GM12892 (cell line): ENCODE measurements at regions not wholly inside any gene's neighbourhood (a gene's known extent, or its start where the extent isn't known, plus 50 kb on each side); places are given as distances from the start of the nearest gene placed in this dataset.

Experiments used
- DNase-seq: peaks from one replicate; pipeline ENCODE4 v3.0.0; 2011; ENCODE audit not compliant: insufficient read length
- FAIRE-seq: peaks from 2 replicates; lab custom pipeline; 2011; peaks lifted over from hg19 to GRCh38; lab: Jason Lieb, UNC
- POLR2A ChIP-seq: IDR thresholded peaks from 2 replicates; pipeline ENCODE4 v1.6.1; 2011; ENCODE audit warnings: low read depth, low read length, control low read depth
- POLR2AphosphoS5 ChIP-seq: IDR thresholded peaks from 2 replicates; pipeline ENCODE4 v1.6.1; 2011; ENCODE audit warnings: low read depth, low read length, control low read depth
- TAF1 ChIP-seq: IDR thresholded peaks from 2 replicates; pipeline ENCODE4 v1.6.1; 2011; ENCODE audit warnings: low read depth, mild to moderate bottlenecking, control low read depth, low read length, borderline replicate concordance

GRCh38 chr4:159428293-159428692 lies 325.4 kb downstream of the RAPGEF2 start:
- no peak for FAIRE-seq
- DNase-seq: no peak
- TF ChIP-seq POLR2AphosphoS5: no peak
- TF ChIP-seq POLR2A: no peak
- TF ChIP-seq TAF1: no peak

DNA sequence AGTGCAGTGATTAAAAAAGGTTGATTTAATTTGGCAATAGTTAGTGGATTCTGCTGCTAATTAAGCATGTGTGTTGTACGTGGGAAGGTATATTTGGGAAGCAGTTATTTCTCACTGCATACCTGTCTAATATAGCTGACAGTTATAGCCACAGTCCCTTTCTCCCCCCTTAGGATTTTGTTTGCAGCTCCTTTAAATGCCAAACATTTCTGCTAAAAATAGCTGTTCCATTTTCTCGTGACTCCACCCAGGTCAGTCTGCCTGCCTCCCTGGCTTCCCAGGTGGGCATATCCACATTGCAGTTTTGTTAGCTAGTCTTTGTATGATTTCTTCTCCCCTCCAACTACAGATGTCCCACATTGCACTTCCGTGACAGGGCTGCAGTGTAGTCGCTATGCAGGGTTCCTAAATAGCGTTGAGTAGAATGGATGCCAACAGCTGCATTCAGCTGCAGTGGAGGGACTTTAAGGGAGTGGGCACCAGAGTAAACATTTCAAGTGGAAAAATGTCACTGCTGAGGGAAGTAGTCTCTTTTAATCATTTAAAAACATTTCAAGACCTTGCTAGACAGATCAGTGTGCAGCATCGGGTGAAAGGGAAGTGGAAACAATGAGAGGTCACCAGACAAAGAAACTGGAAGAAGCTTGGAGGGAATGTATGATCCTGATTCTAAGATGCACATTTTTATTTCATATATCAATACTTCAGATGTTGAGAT lies 326.3 kb downstream of the RAPGEF2 start:
- DNase-seq: no peak
- FAIRE-seq: no peak
- TF ChIP-seq TAF1: no peak
- no peak for TF ChIP-seq POLR2A
- no peak for TF ChIP-seq POLR2AphosphoS5

DNA sequence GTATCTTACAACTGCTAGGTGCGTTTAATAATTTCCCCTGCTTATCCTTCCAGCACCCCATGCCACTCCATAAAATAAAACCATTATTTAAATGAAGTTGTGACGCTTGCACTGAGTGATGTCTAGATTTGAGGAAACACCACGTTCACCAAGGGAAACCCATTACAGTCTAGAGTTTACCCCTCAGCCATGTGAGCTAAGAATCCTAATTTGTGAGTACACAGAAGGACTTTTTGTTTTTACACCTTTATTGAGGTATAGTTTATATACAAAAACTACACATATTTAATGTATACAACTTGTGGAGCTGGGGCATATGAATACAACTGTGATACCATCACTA lies 326.8 kb downstream of the RAPGEF2 start:
- DNase-seq (no peak), FAIRE-seq (no peak)
- TF ChIP-seq POLR2AphosphoS5: no peak

DNA sequence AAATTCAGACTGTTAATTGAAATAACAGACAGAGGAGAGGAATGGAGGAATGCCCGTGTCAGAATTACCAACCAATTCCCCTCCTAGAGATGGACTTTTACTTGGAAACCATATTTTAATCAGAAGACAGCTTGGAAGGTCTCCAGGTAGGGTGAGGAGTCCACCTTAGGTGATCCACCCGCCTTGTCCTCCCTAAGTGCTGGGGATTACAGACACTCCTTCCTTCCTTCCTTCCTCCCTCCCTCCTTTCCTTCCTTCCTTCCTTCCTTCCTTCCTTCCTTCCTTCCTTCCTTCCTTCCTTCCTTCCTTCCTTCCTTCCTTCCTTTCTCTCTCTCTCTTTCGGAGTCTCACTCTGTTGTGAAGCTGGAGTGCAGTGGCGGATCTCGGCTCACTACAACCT lies 328.0 kb downstream of the RAPGEF2 start:
- FAIRE-seq (no peak), DNase-seq (no peak)
- TF ChIP-seq POLR2AphosphoS5 (no peak), TAF1 (no peak), POLR2A (no peak)

- FAIRE-seq (no peak), DNase-seq (no peak)
- TF ChIP-seq TAF1 (no peak), POLR2A (no peak), POLR2AphosphoS5 (no peak)
Measured at GRCh38 chr4:159432436-159432835, 329.6 kb downstream of the RAPGEF2 start.

DNA sequence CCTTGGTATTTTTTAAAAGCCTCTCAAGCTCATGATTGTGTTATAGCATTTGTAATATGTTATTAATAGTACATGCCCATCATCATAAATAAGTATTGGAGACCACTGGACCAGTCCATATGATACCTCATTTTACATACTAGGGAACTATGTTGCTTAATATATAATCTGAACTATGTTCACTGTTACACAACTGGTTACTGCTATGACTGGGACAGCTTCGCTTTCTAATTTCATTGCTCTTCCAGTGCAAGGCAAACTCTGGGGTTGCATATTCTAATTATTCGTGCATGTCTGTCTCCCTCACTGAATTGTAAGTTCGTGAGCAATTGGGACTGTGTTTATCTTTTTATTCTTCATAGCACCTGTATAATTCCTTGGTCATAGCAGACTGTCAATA lies 330.5 kb downstream of the RAPGEF2 start:
- FAIRE-seq (no peak), DNase-seq (no peak)
- TF ChIP-seq TAF1 (no peak), POLR2A (no peak), POLR2AphosphoS5 (no peak)

GRCh38 chr4:159434114-159434870 lies 331.4 kb downstream of the RAPGEF2 start:
- TF ChIP-seq POLR2A: no peak
- no peak for TF ChIP-seq TAF1
- no peak for TF ChIP-seq POLR2AphosphoS5
- FAIRE-seq (no peak), DNase-seq (no peak)

GRCh38 chr4:159434871-159435241 lies 332.0 kb downstream of the RAPGEF2 start:
- no peak for FAIRE-seq
- no peak for TF ChIP-seq POLR2A
- no peak for TF ChIP-seq POLR2AphosphoS5
- no peak for TF ChIP-seq TAF1
- no peak for DNase-seq

DNA sequence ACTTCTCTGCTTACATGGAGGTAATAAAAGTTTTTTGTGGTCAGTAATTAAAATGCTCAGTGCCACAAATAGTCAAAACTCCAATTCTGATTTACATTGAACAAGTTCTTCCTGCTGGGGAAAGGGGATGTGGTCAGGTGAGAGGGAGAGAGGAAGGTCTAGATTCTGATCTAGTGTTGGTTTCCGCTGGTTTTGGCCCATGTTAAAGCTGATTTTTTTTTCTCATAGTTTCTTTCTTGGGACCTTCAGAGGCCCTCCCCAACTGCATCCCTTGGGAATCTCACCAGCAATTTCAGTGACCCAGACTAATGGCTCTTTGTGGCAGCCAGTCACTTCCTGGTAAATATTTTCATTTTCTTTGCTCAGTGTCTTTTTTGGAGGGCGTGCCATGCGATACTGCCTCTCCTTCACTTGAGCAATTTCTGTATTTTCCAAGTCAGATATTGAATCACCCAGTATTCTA lies 332.7 kb downstream of the RAPGEF2 start:
- no peak for DNase-seq
- TF ChIP-seq POLR2AphosphoS5: no peak
- no peak for TF ChIP-seq POLR2A
- no peak for TF ChIP-seq TAF1
- FAIRE-seq: no peak

- no peak for FAIRE-seq
- TF ChIP-seq TAF1 (no peak), POLR2AphosphoS5 (no peak), POLR2A (no peak)
- no peak for DNase-seq
Measured at GRCh38 chr4:159443975-159444374, 341.1 kb downstream of the RAPGEF2 start.

DNA sequence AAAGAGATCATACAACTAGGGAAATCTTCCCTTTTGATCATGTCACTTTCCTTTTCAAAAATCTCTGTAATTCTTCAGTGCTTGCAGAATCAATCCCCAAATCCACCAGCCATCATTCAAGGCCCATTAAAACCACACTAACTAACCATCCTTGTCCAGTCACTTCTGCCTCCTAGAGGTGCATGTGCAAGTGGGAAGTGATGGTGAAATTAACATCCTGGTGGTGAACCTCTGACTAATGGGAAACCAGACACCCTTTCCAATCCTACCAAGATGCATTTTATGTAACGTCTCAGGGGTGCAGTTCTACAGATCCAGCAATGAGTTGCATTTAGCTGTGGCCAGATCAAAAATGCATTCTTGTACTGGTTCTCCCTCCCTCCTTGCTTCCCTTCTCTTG lies 341.8 kb downstream of the RAPGEF2 start:
- FAIRE-seq (no peak), DNase-seq (no peak)
- TF ChIP-seq POLR2A: no peak
- no peak for TF ChIP-seq TAF1
- no peak for TF ChIP-seq POLR2AphosphoS5

GRCh38 chr4:159445692-159446091 lies 342.8 kb downstream of the RAPGEF2 start:
- DNase-seq (no peak), FAIRE-seq (no peak)
- TF ChIP-seq POLR2A: no peak
- TF ChIP-seq TAF1: no peak
- no peak for TF ChIP-seq POLR2AphosphoS5
